Testis (tissue), 2 donors: ENCODE measurements at regions not wholly inside any gene's neighbourhood (a gene's known extent, or its start where the extent isn't known, plus 50 kb on each side); places are given as distances from the start of the nearest gene placed in this dataset.
"Not testable (repeated sequence)": the region's sequence is repeated elsewhere in the genome, so short reads cannot be mapped to it uniquely, and the experiment has no call there.

ENCODE experiments used
- CTCF ChIP-seq, 3 experiments: fragments of 450-650 bp in 2 of 3; fragments of 200-600 bp in 1 of 3; sonication (generic) in 1 of 3; IDR thresholded peaks; one replicate each; pipeline ENCODE4 v1.5.1; 2016 to 2019; ENCODE audit warnings: antibody characterized with exemption in 3 of 3, mild to moderate bottlenecking in 2 of 3, moderate library complexity in 1 of 3
- POLR2A ChIP-seq: fragments of 450-650 bp; IDR thresholded peaks from one replicate; pipeline ENCODE4 v1.6.1; 2017; ENCODE audit warnings: antibody characterized with exemption, mild to moderate bottlenecking, moderate library complexity

GRCh38 chr6:9126034-9126433, 690.7 kb upstream of the SLC35B3 start:
- not testable (repeated sequence) for TF ChIP-seq POLR2A; CTCF (IDR thresholded peaks at IDR 0.05)
